CD14-positive monocyte (primary cell): ENCODE measurements at regions not wholly inside any gene's neighbourhood (a gene's known extent, or its start where the extent isn't known, plus 50 kb on each side); places are given as distances from the start of the nearest gene placed in this dataset.
"Not testable (repeated sequence)": the region's sequence is repeated elsewhere in the genome, so short reads cannot be mapped to it uniquely, and the experiment has no call there.

Source experiments
- DNase-seq, 3 donors: peaks; one replicate each; pipeline ENCODE4 v3.0.0-alpha.2; 2011 to 2022
- H2AFZ ChIP-seq: 2 replicates; pipeline ENCODE4 v1.6.0; 2012; ENCODE audit warnings: mild to moderate bottlenecking, low read depth, low read length, inconsistent platforms; ENCODE audit not compliant: insufficient read depth, poor library complexity, severe bottlenecking
- H3K27ac ChIP-seq, 2 donors: 1 replicate in 1 of 2; 2 replicates in 1 of 2; pipeline ENCODE4 v1.5.1; 2012 to 2013; ENCODE audit warnings: low read length in 2 of 2, control low read depth in 1 of 2, inconsistent platforms in 1 of 2, low read depth in 1 of 2, mild to moderate bottlenecking in 1 of 2
- H3K27me3 ChIP-seq, 2 donors: one replicate each; pipeline versions ENCODE4 v1.6.0 to v1.6.1; 2011 to 2013; ENCODE audit warnings: low read length in 2 of 2; ENCODE audit not compliant: control insufficient read depth in 2 of 2, insufficient read depth in 2 of 2
- H3K36me3 ChIP-seq, 2 donors: replicated peaks in 1 of 2; 1 replicate in 1 of 2; 2 replicates in 1 of 2; pipeline versions ENCODE4 v1.5.1 to v1.6.1; 2012 to 2013; ENCODE audit warnings: low read length in 2 of 2, control low read depth in 1 of 2, inconsistent platforms in 1 of 2, mild to moderate bottlenecking in 1 of 2; ENCODE audit not compliant: insufficient read depth in 2 of 2, control insufficient read depth in 1 of 2
- H3K4me1 ChIP-seq, 2 donors: 1 replicate in 1 of 2; 2 replicates in 1 of 2; pipeline versions ENCODE4 v1.5.1 to v1.6.1; 2012 to 2013; ENCODE audit warnings: low read length in 2 of 2, control low read depth in 1 of 2, inconsistent platforms in 1 of 2, mild to moderate bottlenecking in 1 of 2, moderate library complexity in 1 of 2; ENCODE audit not compliant: insufficient read depth in 2 of 2, control insufficient read depth in 1 of 2
- H3K4me2 ChIP-seq: replicated peaks from 2 replicates; pipeline ENCODE3; 2012; ENCODE audit warnings: low read length, moderate library complexity, mild to moderate bottlenecking; ENCODE audit not compliant: poor library complexity, severe bottlenecking; ENCODE audit errors: extremely low read depth
- H3K4me3 ChIP-seq, 3 experiments: fragments of 200-600 bp in 1 of 3; sonication (generic) in 1 of 3; replicated peaks in 1 of 3; 1 replicate in 2 of 3; 2 replicates in 1 of 3; pipeline ENCODE4 v1.5.1; 2011 to 2013; ENCODE audit warnings: low read length in 3 of 3, mild to moderate bottlenecking in 3 of 3, control low read depth in 2 of 3, low read depth in 2 of 3, inconsistent platforms in 1 of 3, moderate library complexity in 1 of 3
- H3K79me2 ChIP-seq: 2 replicates; pipeline ENCODE4 v1.6.0; 2012; ENCODE audit warnings: mild to moderate bottlenecking, control low read depth, inconsistent platforms, low read length, moderate library complexity; ENCODE audit not compliant: insufficient read depth
- H3K9ac ChIP-seq: 2 replicates; pipeline ENCODE4 v1.6.0; 2017; ENCODE audit warnings: low read length, mild to moderate bottlenecking; ENCODE audit not compliant: insufficient read depth, poor library complexity, severe bottlenecking
- H3K9me3 ChIP-seq, 2 donors: replicated peaks in 1 of 2; 1 replicate in 1 of 2; 2 replicates in 1 of 2; pipeline versions ENCODE4 v1.5.1 to v1.6.1; 2012 to 2013; ENCODE audit warnings: low read length in 2 of 2, control low read depth in 1 of 2; ENCODE audit not compliant: control insufficient read depth in 1 of 2, insufficient read depth in 1 of 2
- H4K20me1 ChIP-seq: 2 replicates; pipeline ENCODE4 v1.6.0; 2012; ENCODE audit warnings: mild to moderate bottlenecking, low read length, control low read depth, moderate library complexity; ENCODE audit not compliant: insufficient read depth
- H3K27ac Mint-ChIP-seq, 7 donors: one replicate each; pipeline ENCODE4 v1.8.0; 2020; ENCODE audit warnings: mild to moderate bottlenecking in 7 of 7, mixed read lengths in 7 of 7, moderate library complexity in 6 of 7, inconsistent platforms in 2 of 7
- H3K27me3 Mint-ChIP-seq, 3 donors: one replicate each; pipeline ENCODE4 v1.8.0; 2021 to 2022; ENCODE audit warnings: low read depth in 3 of 3, mild to moderate bottlenecking in 3 of 3, mixed read lengths in 3 of 3, moderate library complexity in 3 of 3, inconsistent platforms in 1 of 3
- H3K36me3 Mint-ChIP-seq, 2 donors: one replicate each; pipeline ENCODE4 v1.8.0; 2020; ENCODE audit warnings: mixed read lengths in 2 of 2, inconsistent platforms in 1 of 2, mild to moderate bottlenecking in 1 of 2
- H3K4me1 Mint-ChIP-seq: one replicate; pipeline ENCODE4 v1.8.0; 2020; ENCODE audit warnings: mild to moderate bottlenecking, mixed read lengths
- H3K4me3 Mint-ChIP-seq, 2 donors: one replicate each; pipeline ENCODE4 v1.8.0; 2020; ENCODE audit warnings: mild to moderate bottlenecking in 2 of 2, mixed read lengths in 2 of 2, moderate library complexity in 1 of 2
- H3K9me3 Mint-ChIP-seq, 7 donors: one replicate each; pipeline ENCODE4 v1.8.0; 2020 to 2022; ENCODE audit warnings: mixed read lengths in 7 of 7, mild to moderate bottlenecking in 6 of 7, moderate library complexity in 6 of 7, inconsistent platforms in 2 of 7
- CTCF ChIP-seq: fragments of 200-600 bp; IDR thresholded peaks from one replicate; pipeline ENCODE4 v1.8.0; 2022; ENCODE audit warnings: antibody characterized with exemption, mild to moderate bottlenecking
- WGBS: methylation state at CpG from one replicate; pipeline ENCODE4 v1.1.5; 2013; ENCODE audit warnings: missing lambda C conversion rate; ENCODE audit not compliant: insufficient coverage; 5-methylcytosine and 5-hydroxymethylcytosine counted together
- intact Hi-C, 2 donors: fragments of 100-400 bp; cut with micrococcal nuclease; formaldehyde crosslinking; loops; one replicate each; pipeline versions ENCODE4 v1.15.0 to v1.15.1; 2023

GRCh38 chr6:66265737-66266136, 558.7 kb upstream of the EYS start:
- Histone ChIP-seq H3K27ac (no peak overlapping the region), H3K79me2 (no peaks in the 10 kb centered on the region), H3K36me3 (no peaks in the 10 kb centered on the region), H3K27me3 (no peaks in the 10 kb centered on the region), H3K4me2 (no peak overlapping the region), H3K9ac (no peak overlapping the region), H4K20me1 (no peaks in the 10 kb centered on the region), H3K4me3 (no peak overlapping the region), H3K4me1 (no peaks in the 10 kb centered on the region), H2AFZ (no peak overlapping the region), H3K9me3 (peaks cover 5 to 6% of the 10 kb centered on the region in 2 donors)
- intact Hi-C loops: no loop called here
- Mint-ChIP-seq H3K4me1 (no peaks in the 10 kb centered on the region), H3K27me3 (no peaks in the 10 kb centered on the region), H3K27ac (no peak overlapping the region), H3K9me3 (peaks cover 0 to 10% (median 2%) of the 10 kb centered on the region in 7 donors), H3K4me3 (no peak overlapping the region), H3K36me3 (no peaks in the 10 kb centered on the region)
- TF ChIP-seq CTCF: no peak
- WGBS: 43% methylated on average over 1 of the region's 1 CpG
- no peak for DNase-seq

- Histone ChIP-seq H3K36me3 (no peaks in the 10 kb centered on the region), H4K20me1 (no peaks in the 10 kb centered on the region), H3K9ac (no peak overlapping the region), H3K27me3 (no peaks in the 10 kb centered on the region), H3K79me2 (no peaks in the 10 kb centered on the region), H3K9me3 (peaks cover 10 to 12% of the 10 kb centered on the region in 2 donors), H2AFZ (no peak overlapping the region), H3K4me1 (no peaks in the 10 kb centered on the region), H3K27ac (no peak overlapping the region), H3K4me3 (no peak overlapping the region), H3K4me2 (no peak overlapping the region)
- Mint-ChIP-seq H3K36me3 (no peaks in the 10 kb centered on the region), H3K27ac (no peak overlapping the region), H3K9me3 (peaks cover 3 to 14% (median 5%) of the 10 kb centered on the region in 7 donors), H3K4me3 (no peak overlapping the region), H3K4me1 (no peaks in the 10 kb centered on the region), H3K27me3 (no peaks in the 10 kb centered on the region)
- DNase-seq: no peak
- 96% methylated on average over 3 of the region's 4 CpGs for WGBS
- TF ChIP-seq CTCF: no peak
- intact Hi-C loops: no loop called here
Measured at GRCh38 chr6:66264376-66264775, 557.4 kb upstream of the EYS start.

DNA sequence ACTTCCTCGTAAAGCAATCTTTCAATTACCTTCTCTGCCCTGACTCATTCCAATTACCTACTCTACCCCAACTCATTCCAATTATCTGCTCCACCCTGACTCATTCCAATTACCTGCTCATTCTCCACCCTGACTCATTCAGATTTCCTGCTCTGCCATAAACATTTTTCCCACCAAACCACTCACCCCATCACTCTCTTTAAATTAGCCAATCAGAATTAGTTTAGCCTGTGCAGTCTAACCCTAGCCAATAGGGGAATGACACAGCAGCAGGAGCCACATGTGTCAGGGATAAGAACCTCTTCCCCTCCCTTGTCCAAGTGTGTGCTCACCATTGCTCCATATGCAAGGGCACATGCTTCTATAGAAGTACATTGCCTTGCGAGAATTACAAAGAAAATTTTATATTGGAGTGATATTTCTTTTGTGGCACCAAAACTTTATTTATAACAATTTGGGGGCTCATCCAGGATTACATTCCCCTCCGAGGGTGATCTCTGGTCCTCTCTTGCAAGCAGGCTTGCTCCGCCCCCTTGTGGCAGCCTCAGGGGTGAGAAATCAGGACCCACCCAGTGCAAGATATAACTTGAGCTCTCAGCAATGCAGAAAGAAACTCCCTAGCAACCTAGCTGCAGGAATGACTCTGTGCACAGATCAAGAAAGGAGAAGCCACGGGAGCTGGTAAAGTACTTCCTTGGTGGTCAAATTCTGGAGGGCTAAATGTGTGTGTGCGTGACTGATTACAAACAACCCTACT, 551.9 kb upstream of the EYS start:
- H3K4me1 Mint-ChIP-seq, H3K27me3 Mint-ChIP-seq, H4K20me1 ChIP-seq, H3K4me2 ChIP-seq, H3K27ac Mint-ChIP-seq, H3K36me3 ChIP-seq, H3K4me3 ChIP-seq, H3K4me3 Mint-ChIP-seq, H3K79me2 ChIP-seq, H3K27me3 ChIP-seq, H3K4me1 ChIP-seq, H3K36me3 Mint-ChIP-seq, H2AFZ ChIP-seq, H3K9ac ChIP-seq, DNase-seq, H3K27ac ChIP-seq, intact Hi-C loops: not testable (repeated sequence)
- H3K9me3 Mint-ChIP-seq: peaks cover 4 to 21% (median 11%) of the 10 kb centered on the region in 7 donors
- 93% methylated on average over 3 of the region's 6 CpGs for WGBS
- H3K9me3 ChIP-seq: peaks cover 18 to 21% of the 10 kb centered on the region in 2 donors
